Gastrocnemius medialis (tissue), 4 donors: ENCODE measurements at regions not wholly inside any gene's neighbourhood (a gene's known extent, or its start where the extent isn't known, plus 50 kb on each side); places are given as distances from the start of the nearest gene placed in this dataset.

Experiments
- ATAC-seq, 2 donors: fragments of 150-250 bp; one replicate each; pipeline ENCODE4 v1.9.1; 2016
- DNase-seq, 2 donors: peaks; one replicate each; pipeline ENCODE4 v3.0.0-alpha.2; 2019
- H3K27ac ChIP-seq, 4 donors: fragments of 200-600 bp; sonication (generic); 1 replicate in 1 of 4; 2 replicates in 3 of 4; pipeline ENCODE4 v1.5.1; 2016 to 2018; ENCODE audit warnings: mild to moderate bottlenecking in 2 of 4, moderate library complexity in 1 of 4
- H3K27me3 ChIP-seq, 3 donors: fragments of 200-600 bp; sonication (generic) in 2 of 3; 1 replicate in 1 of 3; 2 replicates in 2 of 3; pipeline versions ENCODE4 v1.5.1 to v1.6.0; 2016 to 2019; ENCODE audit warnings: mild to moderate bottlenecking in 1 of 3, moderate library complexity in 1 of 3
- H3K36me3 ChIP-seq, 2 donors: fragments of 200-600 bp; sonication (generic) in 1 of 2; one replicate each; pipeline ENCODE4 v1.5.1; 2017 to 2018
- H3K4me1 ChIP-seq, 2 donors: fragments of 200-600 bp; sonication (generic) in 1 of 2; one replicate each; pipeline ENCODE4 v1.5.1; 2016 to 2017; ENCODE audit warnings: mild to moderate bottlenecking in 2 of 2
- H3K4me3 ChIP-seq, 4 donors: fragments of 200-600 bp; sonication (generic) in 3 of 4; 1 replicate in 1 of 4; 2 replicates in 3 of 4; pipeline ENCODE4 v1.5.1; 2016 to 2019; ENCODE audit warnings: mild to moderate bottlenecking in 2 of 4
- H3K9me3 ChIP-seq, 3 donors: fragments of 200-600 bp; sonication (generic) in 2 of 3; 1 replicate in 1 of 3; 2 replicates in 2 of 3; pipeline ENCODE4 v1.5.1; 2016 to 2019
- CTCF ChIP-seq, 5 experiments: fragments of 450-650 bp in 3 of 5; fragments of 200-600 bp in 2 of 5; sonication (generic) in 2 of 5; IDR thresholded peaks in 4 of 5; conservative IDR thresholded peaks in 1 of 5; 1 replicate in 4 of 5; 2 replicates in 1 of 5; pipeline ENCODE4 v1.5.1; 2016 to 2019; ENCODE audit warnings: antibody characterized with exemption in 5 of 5, mild to moderate bottlenecking in 3 of 5, moderate library complexity in 3 of 5
- POLR2A ChIP-seq, 2 donors: fragments of 450-650 bp; IDR thresholded peaks; one replicate each; pipeline ENCODE4 v1.6.1; 2017; ENCODE audit warnings: antibody characterized with exemption in 2 of 2, mild to moderate bottlenecking in 2 of 2, moderate library complexity in 2 of 2
- in situ Hi-C, 4 donors: fragments of 200-750 bp; cut with MboI; loops; one replicate each; pipeline versions ENCODE4 v1.15.0 to v1.8.0; 2017; ENCODE audit warnings: low sequenced_read_pairs in 4 of 4
- intact Hi-C: fragments of 100-400 bp; cut with DNase I; formaldehyde crosslinking; loops from one replicate; pipeline ENCODE4 v1.15.1; 2023; ENCODE audit warnings: low total_unique reads

DNA sequence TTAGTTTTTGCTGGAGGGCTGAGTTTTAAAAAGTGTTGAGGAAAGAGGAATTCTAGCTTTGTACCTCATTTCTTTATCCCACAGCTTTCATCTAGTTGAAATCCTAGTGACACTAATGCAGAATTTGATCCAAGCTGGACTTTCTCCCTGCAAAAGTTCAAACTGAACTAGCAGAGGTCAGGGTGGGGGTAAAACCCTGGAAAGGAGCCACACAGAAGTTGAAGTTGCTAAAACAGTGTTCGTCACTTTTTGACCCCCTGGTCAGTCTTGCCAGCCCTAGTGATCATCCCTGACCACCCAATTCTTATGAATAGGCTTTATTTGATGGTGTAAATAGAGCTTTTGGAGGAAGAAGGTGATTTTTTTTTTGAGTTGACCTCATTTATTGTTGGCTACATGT lies 390.4 kb downstream of the TMEM38B start:
- Histone ChIP-seq H3K27me3 (no peaks in the 10 kb centered on the region), H3K36me3 (no peaks in the 10 kb centered on the region), H3K9me3 (no peaks in the 10 kb centered on the region), H3K4me1 (no peaks in the 10 kb centered on the region), H3K4me3 (no peak overlapping the region), H3K27ac (no peak overlapping the region)
- TF ChIP-seq CTCF (IDR thresholded peaks at IDR 0.05 in 4 of 5, conservative IDR thresholded peaks at IDR 0.05 in 1 of 5), result no peak
- no peak for TF ChIP-seq POLR2A (IDR thresholded peaks at IDR 0.05)
- no peak for ATAC-seq
- in situ Hi-C loops (no loop called here), intact Hi-C loops (no loop called here)
- DNase-seq, result no peak

DNA sequence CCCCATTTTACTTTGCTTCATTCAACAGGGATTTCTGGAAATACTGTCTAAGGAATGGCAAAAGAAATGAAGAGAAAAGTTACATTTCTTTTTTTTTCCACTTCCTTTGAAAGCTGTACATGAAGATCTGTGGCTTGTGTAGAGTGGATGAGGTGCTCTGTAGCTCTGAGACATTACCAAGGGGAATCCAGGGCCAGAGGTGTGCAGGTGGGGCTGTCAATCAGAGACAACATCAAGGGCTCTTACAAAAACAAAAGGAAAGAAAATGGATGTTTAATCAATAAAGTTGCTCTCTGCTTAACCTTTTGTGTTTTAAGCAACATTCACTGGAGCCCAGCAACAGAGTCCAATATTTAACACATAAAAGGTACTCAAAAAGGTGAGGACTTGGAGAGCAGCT lies 391.1 kb downstream of the TMEM38B start:
- DNase-seq, result no peak
- no peaks in the 10 kb centered on the region for H3K4me1 ChIP-seq
- no peak for ATAC-seq
- H3K36me3 ChIP-seq, result no peaks in the 10 kb centered on the region
- intact Hi-C loops, result no loop called here
- TF ChIP-seq POLR2A (IDR thresholded peaks at IDR 0.05) (no peak), CTCF (IDR thresholded peaks at IDR 0.05 in 4 of 5, conservative IDR thresholded peaks at IDR 0.05 in 1 of 5) (no peak)
- no peaks in the 10 kb centered on the region for H3K9me3 ChIP-seq
- in situ Hi-C loops, result no loop called here
- H3K27ac ChIP-seq, result no peak overlapping the region
- H3K4me3 ChIP-seq, result no peak overlapping the region
- H3K27me3 ChIP-seq, result no peaks in the 10 kb centered on the region

GRCh38 chr9:106092083-106092482 lies 397.7 kb downstream of the TMEM38B start:
- ATAC-seq (no peak), DNase-seq (no peak)
- H3K4me3 ChIP-seq, result no peak overlapping the region
- no peaks in the 10 kb centered on the region for H3K36me3 ChIP-seq
- H3K27ac ChIP-seq, result no peak overlapping the region
- no peak for TF ChIP-seq POLR2A (IDR thresholded peaks at IDR 0.05)
- no peak for TF ChIP-seq CTCF (IDR thresholded peaks at IDR 0.05 in 4 of 5, conservative IDR thresholded peaks at IDR 0.05 in 1 of 5)
- no peaks in the 10 kb centered on the region for H3K27me3 ChIP-seq
- H3K4me1 ChIP-seq, result no peaks in the 10 kb centered on the region
- intact Hi-C loops, result no loop called here
- H3K9me3 ChIP-seq, result no peaks in the 10 kb centered on the region
- in situ Hi-C loops, result no loop called here

- intact Hi-C loops, result no loop called here
- no peak for TF ChIP-seq CTCF (IDR thresholded peaks at IDR 0.05 in 4 of 5, conservative IDR thresholded peaks at IDR 0.05 in 1 of 5)
- no peak for TF ChIP-seq POLR2A (IDR thresholded peaks at IDR 0.05)
- no peak overlapping the region for H3K27ac ChIP-seq
- ATAC-seq (no peak), DNase-seq (no peak)
- H3K4me3 ChIP-seq, result no peak overlapping the region
- in situ Hi-C loops, result no loop called here
- H3K27me3 ChIP-seq, result no peaks in the 10 kb centered on the region
- H3K36me3 ChIP-seq, result no peaks in the 10 kb centered on the region
- H3K4me1 ChIP-seq, result no peaks in the 10 kb centered on the region
- no peaks in the 10 kb centered on the region for H3K9me3 ChIP-seq
Measured at GRCh38 chr9:106102821-106103220, 408.5 kb downstream of the TMEM38B start.

DNA sequence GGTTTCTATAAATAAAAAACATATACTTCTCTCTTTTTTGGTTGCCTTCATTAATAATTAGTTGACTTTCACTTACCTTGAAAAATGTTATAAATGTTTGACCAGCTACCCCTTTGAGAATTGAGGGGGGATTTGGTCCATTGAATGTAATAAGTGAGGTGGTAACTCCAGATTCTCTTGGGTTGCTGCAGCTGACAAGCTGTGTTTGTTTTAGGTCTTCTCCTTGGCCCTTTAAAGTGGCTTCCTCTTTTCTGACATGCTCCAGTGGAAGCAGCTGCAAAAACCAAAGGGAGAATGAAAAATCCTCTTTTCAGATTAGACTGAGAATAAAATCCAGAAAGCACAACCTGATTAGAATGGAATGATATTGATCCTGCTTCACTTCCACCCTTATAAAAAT lies 410.5 kb downstream of the TMEM38B start:
- TF ChIP-seq POLR2A (IDR thresholded peaks at IDR 0.05) (no peak), CTCF (IDR thresholded peaks at IDR 0.05 in 4 of 5, conservative IDR thresholded peaks at IDR 0.05 in 1 of 5) (no peak)
- Histone ChIP-seq H3K4me1 (no peaks in the 10 kb centered on the region), H3K4me3 (no peak overlapping the region), H3K27me3 (no peaks in the 10 kb centered on the region), H3K27ac (no peak overlapping the region), H3K36me3 (no peaks in the 10 kb centered on the region), H3K9me3 (no peaks in the 10 kb centered on the region)
- DNase-seq (no peak), ATAC-seq (no peak)
- intact Hi-C loops (no loop called here), in situ Hi-C loops (no loop called here)
